ENCODE measurements at regions not wholly inside any gene's neighbourhood (a gene's known extent, or its start where the extent isn't known, plus 50 kb on each side); places are given as distances from the start of the nearest gene placed in this dataset.

DNA sequence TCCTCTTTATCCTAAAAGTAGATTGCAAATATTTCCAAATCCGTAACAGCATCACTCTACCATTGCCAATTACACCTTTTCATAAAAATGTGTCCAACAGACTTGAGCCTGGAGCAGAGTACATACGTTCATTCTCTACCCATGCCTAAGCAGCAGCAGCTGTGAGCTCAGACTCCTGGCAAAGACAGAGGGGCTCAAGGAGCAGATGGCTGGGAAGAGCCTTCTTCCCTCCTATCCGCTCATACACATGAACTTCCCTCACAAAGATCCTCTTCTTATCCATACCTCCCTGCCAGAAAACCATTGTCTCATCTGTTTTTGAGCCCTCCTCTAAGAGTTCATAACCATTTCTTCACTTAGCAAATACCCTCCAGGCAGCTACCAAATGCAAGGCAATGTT, 164.3 kb upstream of the ARL4C start:
- no peak for TF ChIP-seq CTCF (IDR thresholded peaks at IDR 0.05)
- ATAC-seq, result no peak
- 90% methylated on average over 3 of the region's 3 CpGs for WGBS (ENCODE audit: insufficient coverage)
- Histone ChIP-seq H3K27me3 (ENCODE audit: control insufficient read depth, insufficient read depth, low read length) (no peaks in the 10 kb centered on the region), H3K4me1 (ENCODE audit: control insufficient read depth, insufficient read depth, low read length) (no peaks in the 10 kb centered on the region), H3K9me3 (ENCODE audit: control insufficient read depth, insufficient read depth, low read length) (peaks cover 7% of the 10 kb centered on the region), H3K4me3 (ENCODE audit: low read length) (no peak overlapping the region), H3K27ac (ENCODE audit: low read length) (no peak overlapping the region), H3K36me3 (ENCODE audit: control insufficient read depth, insufficient read depth, low read length) (no peaks in the 10 kb centered on the region)
- peaks cover 6 to 7% of the 10 kb centered on the region in 2 donors for H3K27me3 Mint-ChIP-seq (ENCODE audit: low read depth in 2 of 2)
- H3K9me3 Mint-ChIP-seq, result peaks cover 2% of the 10 kb centered on the region in 2 donors
- H3K27ac Mint-ChIP-seq, result no peak overlapping the region
- H3K36me3 Mint-ChIP-seq, result peaks cover 5% of the 10 kb centered on the region
- DNase-seq, result no peak
- H3K4me1 Mint-ChIP-seq, result no peaks in the 10 kb centered on the region
- intact Hi-C loops (cut with micrococcal nuclease), result no loop called here
- H3K4me3 Mint-ChIP-seq, result no peak overlapping the region

GRCh38 chr2:234655706-234656105, 158.8 kb upstream of the ARL4C start:
- Histone ChIP-seq H3K36me3 (ENCODE audit: control insufficient read depth, insufficient read depth, low read length) (no peaks in the 10 kb centered on the region), H3K9me3 (ENCODE audit: control insufficient read depth, insufficient read depth, low read length) (no peaks in the 10 kb centered on the region), H3K27me3 (ENCODE audit: control insufficient read depth, insufficient read depth, low read length) (no peaks in the 10 kb centered on the region), H3K4me1 (ENCODE audit: control insufficient read depth, insufficient read depth, low read length) (no peaks in the 10 kb centered on the region), H3K27ac (ENCODE audit: low read length) (no peak overlapping the region), H3K4me3 (ENCODE audit: low read length) (no peak overlapping the region)
- Mint-ChIP-seq H3K36me3 (no peaks in the 10 kb centered on the region), H3K4me3 (no peak overlapping the region), H3K27ac (no peak overlapping the region), H3K27me3 (ENCODE audit: low read depth in 2 of 2) (peaks cover 7% of the 10 kb centered on the region in 2 donors), H3K9me3 (peaks cover 0 to 2% of the 10 kb centered on the region in 2 donors), H3K4me1 (no peaks in the 10 kb centered on the region)
- intact Hi-C loops (cut with micrococcal nuclease), result no loop called here
- no peak for TF ChIP-seq CTCF (IDR thresholded peaks at IDR 0.05)
- no peak for ATAC-seq
- 100% methylated on average over 2 of the region's 2 CpGs for WGBS (ENCODE audit: insufficient coverage)
- no peak for DNase-seq

GRCh38 chr2:234650911-234651310, 154.0 kb upstream of the ARL4C start:
- DNase-seq (no peak), ATAC-seq (no peak)
- H3K4me3 Mint-ChIP-seq, result no peak overlapping the region
- H3K36me3 ChIP-seq (ENCODE audit: control insufficient read depth, insufficient read depth, low read length), result no peaks in the 10 kb centered on the region
- peaks cover 6 to 9% of the 10 kb centered on the region in 2 donors for H3K27me3 Mint-ChIP-seq (ENCODE audit: low read depth in 2 of 2)
- H3K27ac ChIP-seq (ENCODE audit: low read length), result no peak overlapping the region
- H3K9me3 Mint-ChIP-seq, result no peaks in the 10 kb centered on the region
- no peaks in the 10 kb centered on the region for H3K4me1 Mint-ChIP-seq
- no peaks in the 10 kb centered on the region for H3K4me1 ChIP-seq (ENCODE audit: control insufficient read depth, insufficient read depth, low read length)
- no peak overlapping the region for H3K27ac Mint-ChIP-seq
- H3K36me3 Mint-ChIP-seq, result no peaks in the 10 kb centered on the region
- H3K9me3 ChIP-seq (ENCODE audit: control insufficient read depth, insufficient read depth, low read length), result no peaks in the 10 kb centered on the region
- H3K27me3 ChIP-seq (ENCODE audit: control insufficient read depth, insufficient read depth, low read length), result no peaks in the 10 kb centered on the region
- TF ChIP-seq CTCF (IDR thresholded peaks at IDR 0.05), result no peak
- no peak overlapping the region for H3K4me3 ChIP-seq (ENCODE audit: low read length)
- WGBS (ENCODE audit: insufficient coverage), result 93% methylated on average over 6 of the region's 6 CpGs
- intact Hi-C loops (cut with micrococcal nuclease), result no loop called here

DNA sequence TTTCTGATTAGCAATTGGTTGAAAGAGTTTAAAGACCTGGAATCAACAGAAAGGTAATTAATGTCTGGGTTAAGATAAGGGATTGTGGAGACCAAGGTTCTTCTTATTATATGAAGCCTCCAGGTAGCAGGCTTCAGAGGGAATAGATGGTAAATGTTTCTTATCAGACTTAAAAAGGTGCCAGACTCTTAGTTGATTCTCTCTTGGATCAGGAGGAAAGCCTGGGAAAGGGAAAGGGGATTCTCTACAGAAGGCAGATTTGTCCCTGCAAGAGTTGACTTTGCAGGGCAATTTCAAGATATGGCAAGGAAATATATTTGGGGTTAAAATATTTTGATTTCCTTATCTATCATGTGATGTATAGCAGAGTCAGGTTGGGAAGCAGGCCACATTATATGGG, 153.1 kb upstream of the ARL4C start:
- no peak for DNase-seq
- no peak for ATAC-seq
- no peaks in the 10 kb centered on the region for H3K9me3 ChIP-seq (ENCODE audit: control insufficient read depth, insufficient read depth, low read length)
- H3K27me3 ChIP-seq (ENCODE audit: control insufficient read depth, insufficient read depth, low read length), result no peaks in the 10 kb centered on the region
- Mint-ChIP-seq H3K4me1 (no peaks in the 10 kb centered on the region), H3K4me3 (no peak overlapping the region), H3K9me3 (no peaks in the 10 kb centered on the region), H3K27ac (no peak overlapping the region), H3K27me3 (ENCODE audit: low read depth in 2 of 2) (peaks cover 6 to 9% of the 10 kb centered on the region in 2 donors), H3K36me3 (no peaks in the 10 kb centered on the region)
- intact Hi-C loops (cut with micrococcal nuclease), result no loop called here
- H3K36me3 ChIP-seq (ENCODE audit: control insufficient read depth, insufficient read depth, low read length), result no peaks in the 10 kb centered on the region
- TF ChIP-seq CTCF (IDR thresholded peaks at IDR 0.05), result no peak
- no peak overlapping the region for H3K27ac ChIP-seq (ENCODE audit: low read length)
- H3K4me3 ChIP-seq (ENCODE audit: low read length), result no peak overlapping the region
- no peaks in the 10 kb centered on the region for H3K4me1 ChIP-seq (ENCODE audit: control insufficient read depth, insufficient read depth, low read length)

Measured in natural killer cell (primary cell).